Astrocyte (in vitro differentiated cells and primary cell): ENCODE measurements at regions not wholly inside any gene's neighbourhood (a gene's known extent, or its start where the extent isn't known, plus 50 kb on each side); places are given as distances from the start of the nearest gene placed in this dataset.

ENCODE experiments used
- CTCF ChIP-seq: IDR thresholded peaks from 2 replicates; pipeline ENCODE4 v1.5.1; 2011; ENCODE audit warnings: low read depth, mild to moderate bottlenecking, inconsistent platforms, low read length, moderate library complexity; ENCODE audit not compliant: insufficient read depth
- EZH2 ChIP-seq: IDR thresholded peaks from 2 replicates; pipeline ENCODE4 v1.6.1; 2012; ENCODE audit warnings: mild to moderate bottlenecking, low read length, inconsistent platforms; ENCODE audit not compliant: insufficient read depth

- TF ChIP-seq CTCF (no peak), EZH2 (no peak)
Measured at GRCh38 chr4:23125118-23125517, 432.4 kb downstream of the GBA3 start.
